Left lung (tissue), 4 donors: ENCODE measurements at regions not wholly inside any gene's neighbourhood (a gene's known extent, or its start where the extent isn't known, plus 50 kb on each side); places are given as distances from the start of the nearest gene placed in this dataset.

Experiments used
- ATAC-seq: fragments of 200-7000 bp; cut with Tn5 transposase; one replicate; pipeline ENCODE4 v1.9.1; 2020; ENCODE audit warnings: moderate library complexity
- DNase-seq, 4 donors: peaks; one replicate each; pipeline ENCODE4 v3.0.0-alpha.2; 2013 to 2020
- H3K27ac ChIP-seq, 2 donors: fragments of 200-600 bp; sonication (generic) in 1 of 2; one replicate each; pipeline versions ENCODE4 v1.5.0 to v1.8.0; 2020 to 2021
- H3K27me3 ChIP-seq, 2 donors: fragments of 200-600 bp; sonication (generic) in 1 of 2; one replicate each; pipeline versions ENCODE4 v1.5.0 to v1.8.0; 2020 to 2021
- H3K36me3 ChIP-seq, 2 donors: fragments of 200-600 bp; sonication (generic) in 1 of 2; one replicate each; pipeline versions ENCODE4 v1.5.0 to v1.8.0; 2020 to 2021
- H3K4me1 ChIP-seq, 2 donors: fragments of 200-600 bp; one replicate each; pipeline ENCODE4 v1.8.0; 2021
- H3K4me3 ChIP-seq, 2 donors: fragments of 200-600 bp; sonication (generic) in 1 of 2; one replicate each; pipeline versions ENCODE4 v1.5.0 to v1.8.0; 2020 to 2021; ENCODE audit warnings: mild to moderate bottlenecking in 1 of 2
- H3K9me3 ChIP-seq, 2 donors: fragments of 200-600 bp; sonication (generic) in 1 of 2; one replicate each; pipeline versions ENCODE4 v1.5.0 to v1.8.0; 2020 to 2021
- intact Hi-C, 2 donors: fragments of 100-400 bp; cut with DNase I; formaldehyde crosslinking; loops; one replicate each; pipeline versions ENCODE4 v1.11.2 to v1.14.2; 2022
- TF ChIP-seq, protein P1 (sequence below), 2 donors: fragments of 200-600 bp; sonication (generic) in 1 of 2; IDR thresholded peaks; one replicate each; pipeline versions ENCODE4 v1.5.0 to v1.8.0; 2021; ENCODE audit warnings: antibody characterized with exemption in 2 of 2
- donor health status: DM: no; HTN: yes; CAD: no.
- donor health status: DM: no; HTN: no; CAD: no.

DNA sequence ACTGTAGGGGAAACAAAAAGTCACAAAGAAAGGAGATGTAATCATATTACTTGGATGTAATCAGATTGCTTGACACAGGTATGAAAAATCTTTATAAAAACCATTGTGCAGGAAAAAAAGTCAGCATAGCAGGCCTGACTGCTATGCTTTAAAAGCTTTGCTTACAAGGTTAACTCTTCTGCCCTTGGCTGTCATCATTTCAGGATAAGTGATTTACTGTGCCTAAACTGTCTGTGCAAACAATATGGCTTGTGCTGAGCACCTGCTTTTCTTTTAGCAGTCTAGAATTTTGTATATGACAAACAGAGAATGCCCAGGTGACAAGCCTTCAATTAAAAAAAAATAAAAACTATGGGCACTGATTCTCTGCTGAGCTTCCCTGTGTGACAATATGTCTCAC is 63.8 kb upstream of the PLEKHG7 start:
- TF ChIP-seq, protein P1, sequence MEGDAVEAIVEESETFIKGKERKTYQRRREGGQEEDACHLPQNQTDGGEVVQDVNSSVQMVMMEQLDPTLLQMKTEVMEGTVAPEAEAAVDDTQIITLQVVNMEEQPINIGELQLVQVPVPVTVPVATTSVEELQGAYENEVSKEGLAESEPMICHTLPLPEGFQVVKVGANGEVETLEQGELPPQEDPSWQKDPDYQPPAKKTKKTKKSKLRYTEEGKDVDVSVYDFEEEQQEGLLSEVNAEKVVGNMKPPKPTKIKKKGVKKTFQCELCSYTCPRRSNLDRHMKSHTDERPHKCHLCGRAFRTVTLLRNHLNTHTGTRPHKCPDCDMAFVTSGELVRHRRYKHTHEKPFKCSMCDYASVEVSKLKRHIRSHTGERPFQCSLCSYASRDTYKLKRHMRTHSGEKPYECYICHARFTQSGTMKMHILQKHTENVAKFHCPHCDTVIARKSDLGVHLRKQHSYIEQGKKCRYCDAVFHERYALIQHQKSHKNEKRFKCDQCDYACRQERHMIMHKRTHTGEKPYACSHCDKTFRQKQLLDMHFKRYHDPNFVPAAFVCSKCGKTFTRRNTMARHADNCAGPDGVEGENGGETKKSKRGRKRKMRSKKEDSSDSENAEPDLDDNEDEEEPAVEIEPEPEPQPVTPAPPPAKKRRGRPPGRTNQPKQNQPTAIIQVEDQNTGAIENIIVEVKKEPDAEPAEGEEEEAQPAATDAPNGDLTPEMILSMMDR (IDR thresholded peaks at IDR 0.05) = no peak
- ATAC-seq (no peak), DNase-seq (no peak)
- Histone ChIP-seq H3K36me3 (no peaks in the 10 kb centered on the region), H3K27me3 (no peaks in the 10 kb centered on the region), H3K4me3 (no peak overlapping the region), H3K4me1 (no peaks in the 10 kb centered on the region), H3K9me3 (no peaks in the 10 kb centered on the region), H3K27ac (no peak overlapping the region)
- intact Hi-C loops = no loop called here

DNA sequence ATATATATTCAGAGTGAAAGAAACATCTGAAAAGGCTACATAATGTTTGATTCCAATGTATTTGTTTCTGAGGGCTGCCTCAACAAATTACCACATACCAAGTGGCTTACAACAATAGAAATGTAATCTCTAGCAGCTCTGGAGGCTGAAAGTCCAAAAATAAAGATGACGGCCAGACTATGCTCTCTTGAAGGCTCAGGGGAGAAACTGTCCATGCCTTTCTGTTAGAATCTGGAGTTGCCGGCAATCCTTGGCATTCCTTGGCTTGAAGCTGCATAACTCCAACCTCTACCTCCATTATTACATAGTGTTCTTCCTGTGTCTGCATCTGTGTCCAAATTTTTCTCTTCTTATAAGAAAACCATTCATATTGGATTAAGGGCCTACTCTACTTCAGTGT is 68.1 kb upstream of the PLEKHG7 start:
- no peak for DNase-seq
- H3K9me3 ChIP-seq = no peaks in the 10 kb centered on the region
- no peak for ATAC-seq
- TF ChIP-seq, protein P1 (IDR thresholded peaks at IDR 0.05) = no peak
- H3K27me3 ChIP-seq = no peaks in the 10 kb centered on the region
- no peak overlapping the region for H3K27ac ChIP-seq
- H3K4me1 ChIP-seq = peaks cover 0 to 2% of the 10 kb centered on the region in 2 donors
- intact Hi-C loops = no loop called here
- H3K4me3 ChIP-seq = no peak overlapping the region
- no peaks in the 10 kb centered on the region for H3K36me3 ChIP-seq

GRCh38 chr12:92634202-92634601 is 68.6 kb upstream of the PLEKHG7 start:
- H3K27me3 ChIP-seq = no peaks in the 10 kb centered on the region

DNA sequence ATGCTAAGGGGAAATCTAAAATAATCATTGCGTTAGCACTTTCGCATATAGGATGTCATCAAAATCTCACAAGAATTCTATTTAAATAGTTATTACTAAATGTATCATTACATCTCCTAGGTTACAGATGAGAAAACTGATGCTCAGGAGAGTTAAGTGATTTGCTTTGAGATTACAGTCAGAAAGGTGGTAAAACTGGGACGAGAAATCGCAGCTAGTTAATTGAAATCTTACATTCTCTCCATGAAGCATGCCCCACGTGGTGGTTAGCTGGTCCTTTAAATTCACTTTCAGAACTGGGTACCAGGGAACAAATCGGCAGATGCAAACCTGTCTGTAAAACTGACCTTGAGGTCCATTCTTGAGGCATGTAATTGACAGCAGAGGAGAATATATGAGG is 71.8 kb upstream of the PLEKHG7 start:
- TF ChIP-seq, protein P1 (IDR thresholded peaks at IDR 0.05) = no peak
- Histone ChIP-seq H3K4me1 (peaks cover 0 to 7% of the 10 kb centered on the region in 2 donors), H3K27me3 (no peaks in the 10 kb centered on the region), H3K9me3 (no peaks in the 10 kb centered on the region), H3K27ac (no peak overlapping the region), H3K4me3 (no peak overlapping the region), H3K36me3 (no peaks in the 10 kb centered on the region)
- intact Hi-C loops = no loop called here
- DNase-seq (no peak), ATAC-seq (no peak)

More at GRCh38 chr12:92634202-92634601, 68.6 kb upstream of the PLEKHG7 start:
- H3K27ac ChIP-seq = no peak overlapping the region
- H3K4me1 ChIP-seq = peaks cover 0 to 7% of the 10 kb centered on the region in 2 donors
- DNase-seq = no peak
- TF ChIP-seq, protein P1 (IDR thresholded peaks at IDR 0.05) = no peak
- intact Hi-C loops = no loop called here
- H3K9me3 ChIP-seq = no peaks in the 10 kb centered on the region
- no peaks in the 10 kb centered on the region for H3K36me3 ChIP-seq
- ATAC-seq = no peak
- no peak overlapping the region for H3K4me3 ChIP-seq

DNA sequence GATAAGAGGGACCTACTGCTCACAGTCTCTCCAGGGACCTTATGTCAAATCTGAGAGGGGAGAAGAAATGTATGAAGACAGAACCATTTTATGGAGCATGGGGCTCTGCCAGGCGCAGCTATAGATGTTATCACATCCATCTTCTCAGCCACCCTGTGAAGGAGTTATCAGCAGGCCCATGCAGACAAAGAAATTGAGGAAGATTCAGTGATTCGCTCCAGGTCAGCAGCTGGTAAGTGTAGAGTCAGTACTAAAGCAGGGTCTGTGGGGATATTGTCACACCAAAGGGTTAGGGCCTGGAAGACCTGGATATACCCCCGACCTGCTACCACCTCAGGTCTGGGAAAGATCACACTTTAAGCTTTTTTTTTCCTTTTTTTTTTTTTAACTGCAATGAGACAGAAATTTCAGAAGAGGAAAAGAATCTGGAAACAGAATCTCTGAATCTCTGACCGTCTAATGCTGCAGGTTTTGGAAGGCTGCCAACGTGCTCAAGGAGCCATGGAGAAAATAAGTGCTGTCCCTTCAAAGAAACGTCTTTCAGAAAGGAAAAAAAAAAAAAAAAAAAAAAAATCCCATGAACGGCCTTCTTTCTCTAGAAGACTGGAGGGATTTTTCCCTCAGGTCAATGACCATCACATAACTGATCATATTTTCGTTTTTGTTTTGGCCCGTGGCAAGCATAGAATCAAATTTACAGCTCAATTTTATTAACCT is 73.3 kb upstream of the PLEKHG7 start:
- intact Hi-C loops = no loop called here
- peak in 1 of 4 donors; percentile 33 for DNase-seq
- H3K36me3 ChIP-seq = no peaks in the 10 kb centered on the region
- TF ChIP-seq, protein P1 (IDR thresholded peaks at IDR 0.05) = no peak
- H3K9me3 ChIP-seq = no peaks in the 10 kb centered on the region
- H3K27me3 ChIP-seq = no peaks in the 10 kb centered on the region
- no peak for ATAC-seq
- H3K27ac ChIP-seq = no peak overlapping the region
- H3K4me3 ChIP-seq = no peak overlapping the region
- peaks cover 0 to 7% of the 10 kb centered on the region in 2 donors for H3K4me1 ChIP-seq
